A673 (cell line): ENCODE measurements at regions not wholly inside any gene's neighbourhood (a gene's known extent, or its start where the extent isn't known, plus 50 kb on each side); places are given as distances from the start of the nearest gene placed in this dataset.

ENCODE experiments used
- CTCF ChIP-seq: fragments of 300-800, 200-600 bp; sonication (generic); conservative IDR thresholded peaks from 2 replicates; pipeline ENCODE4 v1.5.1; 2017; ENCODE audit warnings: low read depth, mild to moderate bottlenecking, antibody characterized with exemption, low read length, moderate library complexity, mixed read lengths
- EZH2 ChIP-seq: fragments of 200-600 bp; sonication (generic); IDR thresholded peaks from 2 replicates; pipeline ENCODE4 v1.6.1; 2017; ENCODE audit warnings: borderline replicate concordance, low read depth, mild to moderate bottlenecking, mixed read lengths, antibody characterized with exemption, low read length; ENCODE audit not compliant: poor library complexity, severe bottlenecking

DNA sequence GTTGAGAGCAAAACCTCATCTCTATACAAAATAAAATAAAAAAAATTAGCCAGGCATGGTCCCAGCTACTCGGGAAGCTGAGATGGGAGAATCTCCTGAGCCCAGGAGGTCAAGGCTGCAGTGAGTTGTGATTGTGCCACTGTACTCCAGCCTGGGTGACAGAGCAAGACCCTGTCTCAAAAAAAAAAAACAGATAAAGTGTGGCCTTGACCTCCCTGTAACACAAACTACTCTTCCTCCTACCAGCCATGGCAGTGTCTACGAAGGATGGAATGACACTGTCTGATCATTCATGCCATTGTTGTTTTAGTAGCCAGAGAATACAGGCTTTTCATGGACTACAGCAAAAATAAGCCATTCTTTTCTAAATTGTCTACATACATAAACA, 117.1 kb upstream of the IQSEC1 start:
- TF ChIP-seq CTCF (no peak), EZH2 (no peak)
